AG08396 (cell line): ENCODE measurements at regions not wholly inside any gene's neighbourhood (a gene's known extent, or its start where the extent isn't known, plus 50 kb on each side); places are given as distances from the start of the nearest gene placed in this dataset.
"Not testable (repeated sequence)": the region's sequence is repeated elsewhere in the genome, so short reads cannot be mapped to it uniquely, and the experiment has no call there.

Experiments used
- DNase-seq: peaks from one replicate; pipeline ENCODE4 v3.0.0; 2012; ENCODE audit warnings: low spot score, mixed read lengths

DNA sequence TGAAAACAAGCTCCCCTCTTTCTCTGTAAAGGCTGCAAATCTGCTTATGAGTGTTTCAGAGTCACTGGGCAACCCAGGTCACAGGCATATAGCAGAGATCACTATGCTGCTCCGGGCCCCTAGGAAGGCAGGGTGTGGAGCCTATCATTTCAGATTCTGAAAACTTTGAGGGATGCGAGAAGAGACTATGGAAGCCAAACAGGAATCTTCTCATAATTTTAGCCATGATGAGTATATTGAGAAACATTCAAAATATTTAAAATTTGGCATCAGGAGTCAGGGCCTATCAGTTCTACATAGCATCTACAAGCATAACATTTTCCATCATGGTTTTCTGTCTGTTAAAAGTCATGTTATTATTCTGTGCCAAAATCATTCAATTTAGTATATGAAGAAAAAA is 61.7 kb upstream of the ATXN3L start:
- DNase-seq, result peak; percentile 25

DNA sequence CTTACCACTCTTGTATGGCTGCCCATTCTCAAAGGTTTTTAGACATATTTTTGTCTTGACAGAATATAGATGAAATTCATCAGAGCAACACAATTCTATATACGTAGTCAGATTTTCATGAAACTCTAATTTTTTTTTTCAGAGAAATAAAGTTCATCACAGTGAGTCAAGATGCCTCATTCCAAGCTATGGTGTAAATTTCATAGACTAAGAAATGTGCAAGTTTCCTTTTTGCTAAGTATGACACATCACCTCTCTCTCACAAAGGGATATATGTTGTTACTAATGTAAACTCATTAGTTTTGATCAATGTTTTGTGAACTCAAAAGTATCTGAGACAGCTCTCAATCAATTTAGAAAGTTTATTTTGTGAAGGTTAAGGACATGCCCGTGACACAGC is 60.4 kb upstream of the ATXN3L start:
- peak; percentile 47 for DNase-seq

DNA sequence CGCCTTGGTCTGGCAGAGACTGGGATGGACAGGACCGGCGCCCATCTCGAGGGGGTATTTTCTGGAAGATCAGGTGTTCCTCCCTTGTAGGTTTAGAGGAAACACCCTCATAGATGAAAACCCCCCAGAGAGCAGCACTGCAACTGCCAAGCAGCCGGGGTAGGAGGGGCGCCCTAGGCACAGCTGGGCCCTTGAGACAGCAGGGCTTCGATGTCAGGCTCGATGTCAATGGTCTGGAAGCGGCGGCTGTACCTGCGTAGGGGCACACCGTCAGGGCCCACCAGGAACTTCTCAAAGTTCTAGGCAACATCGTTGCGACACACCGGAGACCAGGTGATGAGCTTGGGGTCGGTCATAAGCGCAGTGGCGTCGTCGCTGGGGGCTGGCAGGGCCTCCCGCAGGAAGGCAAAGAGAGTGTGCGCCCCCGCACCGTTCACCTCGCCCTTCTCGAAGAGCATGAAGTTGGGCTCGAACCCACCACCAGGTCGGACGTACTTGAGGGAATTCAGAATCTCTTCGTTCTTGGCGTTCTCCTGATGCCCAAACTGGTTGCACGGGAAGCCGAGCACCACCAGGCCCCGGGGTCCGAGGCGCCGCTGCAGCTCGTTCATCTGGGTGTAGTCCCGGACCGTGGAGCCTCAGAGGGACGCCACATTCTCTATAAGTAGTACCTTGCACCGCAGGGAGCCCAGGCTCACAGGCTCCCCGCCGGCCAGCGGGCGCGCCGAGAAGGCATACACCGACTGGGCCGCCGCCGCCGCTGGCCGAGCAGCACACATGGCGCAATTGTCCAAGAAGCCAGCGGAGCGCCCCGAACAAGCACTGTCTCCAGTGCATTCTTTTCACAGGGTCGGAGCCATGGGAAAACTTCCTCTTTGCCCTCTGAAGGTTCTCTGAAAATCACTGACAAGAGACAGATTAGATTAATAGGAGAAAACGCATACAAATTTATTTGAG is 59.0 kb upstream of the ATXN3L start:
- DNase-seq, result not testable (repeated sequence)

DNA sequence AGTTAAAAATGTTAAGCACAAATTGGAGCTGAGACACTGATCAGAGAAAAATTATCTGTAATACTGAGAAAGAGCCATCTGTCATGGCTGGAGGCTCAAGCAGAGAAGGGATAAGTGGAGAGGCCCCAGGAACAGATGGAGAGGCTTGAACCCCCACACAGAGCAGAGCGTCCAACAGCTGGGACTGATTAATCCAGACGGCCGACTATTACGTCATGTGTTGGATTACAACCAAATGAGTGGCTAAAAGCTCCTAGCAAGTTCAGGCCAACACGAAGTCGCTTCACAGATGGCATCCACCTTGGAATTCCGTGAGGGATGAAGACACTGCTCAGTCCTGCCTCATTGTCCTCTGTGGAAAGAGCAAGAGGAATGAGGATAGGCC is 57.7 kb upstream of the ATXN3L start:
- DNase-seq, result peak; percentile 45

DNA sequence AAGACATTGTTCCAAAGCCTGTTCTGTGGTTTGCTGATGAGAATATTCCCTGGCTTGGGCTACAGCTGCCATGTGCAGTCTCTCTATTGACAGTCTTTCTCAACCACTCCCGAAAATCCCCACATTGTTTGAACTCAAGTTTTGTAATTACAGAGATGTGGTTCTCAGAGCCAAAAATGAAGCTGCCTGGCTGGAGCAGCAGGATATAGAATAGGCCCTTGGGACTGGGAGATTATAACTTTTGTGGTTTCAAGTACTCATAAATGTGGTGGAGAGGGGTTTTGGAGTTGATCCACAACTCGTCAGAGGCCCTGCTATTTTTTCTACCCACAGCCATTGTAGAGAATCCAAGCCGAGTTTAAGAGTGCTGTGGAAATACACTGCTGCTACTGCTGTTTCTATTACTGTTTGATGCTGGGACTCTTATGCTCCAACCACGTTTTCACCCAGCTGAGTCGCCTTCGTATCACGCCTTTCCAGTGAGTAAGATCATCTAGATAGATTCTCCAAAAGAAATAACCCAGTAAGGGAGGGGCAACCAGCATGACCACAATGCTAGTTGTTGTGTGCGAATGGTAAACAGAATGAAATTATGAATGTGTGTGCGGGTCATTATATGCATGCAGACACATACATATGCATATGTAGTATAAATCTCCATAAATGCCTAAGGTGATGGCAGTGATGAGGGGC is 57.1 kb upstream of the ATXN3L start:
- peak; percentile 68 for DNase-seq

DNA sequence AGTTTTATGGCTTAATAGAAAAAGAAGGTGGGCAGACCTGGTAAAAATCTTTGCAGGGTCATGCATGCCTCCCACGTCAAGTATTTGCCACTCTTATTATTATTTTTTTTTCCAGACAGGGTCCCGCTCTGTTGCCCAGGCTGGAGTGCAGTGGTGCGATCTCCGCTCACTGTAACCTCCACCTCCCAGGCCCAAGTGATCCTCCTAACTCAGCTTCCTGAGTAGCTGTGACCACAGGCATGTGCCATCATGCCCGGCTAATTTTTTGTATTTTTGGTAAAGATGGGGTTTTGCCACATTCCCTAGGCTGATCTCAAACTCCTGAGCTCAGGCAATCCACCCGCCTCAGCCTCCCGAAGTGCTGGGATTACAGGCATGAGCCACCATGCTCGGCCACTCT is 55.7 kb upstream of the ATXN3L start:
- DNase-seq, result not testable (repeated sequence)

DNA sequence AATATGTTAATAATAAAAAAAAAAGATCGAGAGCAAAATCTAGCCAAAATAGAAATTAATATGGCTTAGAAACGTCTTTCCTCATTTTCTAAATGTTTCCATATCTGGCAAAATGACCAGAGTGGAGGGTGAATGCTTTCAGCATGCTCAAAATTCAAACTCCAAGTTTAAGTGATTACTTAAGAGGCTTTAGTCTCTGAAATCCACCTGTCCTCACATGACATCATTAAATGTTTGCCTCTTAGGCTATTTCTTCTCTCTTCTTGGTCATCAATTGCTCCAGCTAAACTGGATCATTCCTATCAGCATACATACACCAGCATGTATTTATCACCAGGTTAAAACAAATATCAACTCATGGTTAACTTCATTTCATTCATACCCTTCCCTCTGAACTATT is 54.5 kb upstream of the ATXN3L start:
- DNase-seq, result no peak

DNA sequence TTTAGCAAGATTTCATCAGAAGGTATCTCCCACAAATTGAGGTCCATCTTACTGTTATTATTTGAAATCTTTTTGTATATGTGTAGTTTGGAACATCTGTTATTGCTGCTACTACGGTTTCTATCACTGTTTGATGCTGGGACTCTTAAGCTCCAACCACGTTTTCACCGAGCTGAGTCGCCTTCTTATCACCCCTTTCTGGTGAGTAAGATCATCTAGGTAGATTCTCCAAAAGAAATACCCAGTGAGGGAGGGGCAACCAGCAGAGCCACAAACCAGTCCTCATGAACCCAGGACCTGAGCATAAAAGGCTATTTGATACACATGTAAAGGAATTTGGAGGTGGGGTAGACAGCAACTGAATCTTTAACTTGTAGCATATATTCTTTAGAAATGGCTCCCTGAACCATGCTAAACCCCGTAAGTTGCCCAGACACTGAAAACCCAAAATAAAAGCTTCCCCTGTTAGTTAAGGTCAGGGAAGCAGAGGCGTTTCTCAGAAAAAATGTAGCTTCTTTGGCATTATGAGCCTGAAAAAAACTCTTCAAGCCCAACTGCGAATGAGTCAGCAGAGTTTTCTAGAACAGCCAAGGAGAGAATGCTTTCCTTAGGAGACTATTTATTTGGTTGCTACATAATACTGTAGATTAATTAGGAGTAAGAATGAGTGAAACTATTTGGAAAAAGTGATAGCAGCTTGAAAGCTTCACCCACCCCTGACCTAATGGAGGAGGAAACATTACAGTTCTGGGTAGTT is 53.8 kb upstream of the ATXN3L start:
- DNase-seq, result peak; percentile 66

DNA sequence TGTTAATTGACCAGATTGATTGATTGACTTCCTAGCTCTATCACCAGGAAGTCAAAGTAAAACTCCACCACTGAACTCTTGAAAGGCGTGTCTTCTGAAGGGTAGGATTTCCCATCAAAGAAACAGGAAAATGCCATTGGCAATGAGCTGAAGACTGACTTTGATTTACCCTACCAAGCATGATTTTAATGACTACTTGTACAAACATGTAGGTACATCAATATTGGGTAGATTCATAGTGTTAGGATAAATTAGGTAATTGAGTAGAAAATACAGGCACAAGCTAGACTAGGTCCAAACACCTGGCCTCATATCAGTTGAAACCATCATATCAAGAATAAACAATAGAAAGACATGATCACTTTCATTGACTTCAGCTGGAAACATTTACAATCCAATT is 53.2 kb upstream of the ATXN3L start:
- no peak for DNase-seq

DNA sequence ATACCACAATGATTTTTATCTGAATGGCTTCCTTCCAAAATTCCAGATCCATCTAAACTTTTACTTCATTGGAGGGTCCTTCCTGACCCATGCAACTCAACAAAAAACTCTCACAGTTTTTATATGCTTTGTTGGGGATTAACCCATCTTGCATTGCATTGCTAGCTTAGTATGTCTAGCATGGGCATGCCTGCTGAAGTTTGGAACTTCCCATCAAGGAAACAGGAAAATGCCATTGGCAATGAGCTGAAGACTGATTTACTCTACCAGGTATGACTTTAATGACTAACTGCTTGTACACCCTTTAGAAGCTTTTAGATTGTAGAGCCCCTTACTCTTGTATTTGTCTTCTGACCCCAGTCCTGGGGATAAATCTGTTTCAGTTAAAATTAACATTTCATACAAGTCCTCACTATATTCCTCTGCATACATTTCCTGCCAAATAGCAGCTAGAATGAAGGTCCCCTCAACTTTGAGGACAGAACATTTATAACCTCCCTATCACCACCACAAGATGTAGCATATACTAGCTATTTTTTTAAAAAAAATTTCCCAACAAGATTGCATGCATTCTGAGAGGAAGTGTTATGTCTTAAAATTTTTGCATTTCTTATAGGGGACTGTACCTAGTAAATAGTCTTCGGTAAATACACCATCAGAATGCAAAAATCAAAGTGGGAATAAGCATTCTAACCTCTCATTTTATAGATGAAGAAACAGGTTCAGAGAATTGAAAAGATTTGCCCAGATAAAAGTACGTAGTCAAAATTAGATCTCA is 52.5 kb upstream of the ATXN3L start:
- DNase-seq, result no peak

DNA sequence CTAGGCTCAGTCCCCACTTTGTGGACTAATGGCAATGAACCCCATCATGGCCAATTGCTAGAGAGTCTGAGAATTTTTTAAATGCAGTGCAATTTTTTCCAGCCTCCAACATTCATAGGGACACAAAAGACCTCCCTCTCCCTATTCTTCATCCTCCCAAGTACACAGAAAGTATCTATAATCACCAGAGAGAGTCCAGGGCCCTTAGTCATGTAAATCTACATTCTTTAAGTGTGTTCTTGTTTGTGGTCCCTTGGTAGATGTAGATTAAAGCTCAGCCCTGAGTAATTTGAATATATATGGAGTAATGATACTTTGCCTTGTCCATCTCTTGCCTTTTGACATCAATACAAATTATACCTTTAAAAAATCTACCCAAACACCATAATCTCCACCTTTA is 51.3 kb upstream of the ATXN3L start:
- DNase-seq, result no peak

DNA sequence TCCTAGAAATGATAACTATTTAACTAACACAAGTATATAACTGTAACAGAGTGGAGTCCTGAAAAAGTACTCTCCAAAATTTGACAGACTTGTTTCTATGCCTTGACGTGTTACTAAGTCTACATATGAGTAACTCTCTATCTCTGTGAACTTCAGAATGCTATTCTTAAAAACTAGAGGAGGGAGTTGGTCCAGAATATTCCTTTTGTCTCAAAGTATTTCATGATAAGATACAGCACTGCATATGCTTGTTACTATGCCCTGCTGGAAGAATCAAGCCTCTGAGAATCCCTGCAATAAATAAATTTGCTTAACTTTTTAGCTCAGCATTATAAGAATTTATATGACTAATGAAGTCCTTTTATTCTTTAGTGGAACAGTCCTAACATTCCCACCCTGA is 50.9 kb upstream of the ATXN3L start:
- DNase-seq, result no peak
